ENCODE measurements at regions not wholly inside any gene's neighbourhood (a gene's known extent, or its start where the extent isn't known, plus 50 kb on each side); places are given as distances from the start of the nearest gene placed in this dataset.

GRCh38 chr2:67712484-67712883, 315.4 kb downstream of the ETAA1 start:
- no peak for DNase-seq

- DNase-seq = no peak
Measured at GRCh38 chr2:67713376-67713775, 316.2 kb downstream of the ETAA1 start.

GRCh38 chr2:67716895-67717396, 319.8 kb downstream of the ETAA1 start:
- no peak for DNase-seq

GRCh38 chr2:67717692-67718091, 320.6 kb downstream of the ETAA1 start:
- no peak for DNase-seq

- no peak for DNase-seq
Measured at GRCh38 chr2:67719351-67719750, 322.2 kb downstream of the ETAA1 start.

GRCh38 chr2:67721516-67721915, 324.4 kb downstream of the ETAA1 start:
- DNase-seq = no peak

GRCh38 chr2:67724261-67724660, 327.1 kb downstream of the ETAA1 start:
- DNase-seq = no peak

- DNase-seq = no peak
Measured at GRCh38 chr2:67725731-67726130, 328.6 kb downstream of the ETAA1 start.

GRCh38 chr2:67726416-67726815, 329.3 kb downstream of the ETAA1 start:
- no peak for DNase-seq

GRCh38 chr2:67727131-67727530, 330.0 kb downstream of the ETAA1 start:
- no peak for DNase-seq

- DNase-seq = no peak
Measured at GRCh38 chr2:67727623-67728022, 330.5 kb downstream of the ETAA1 start.

- DNase-seq = no peak
Measured at GRCh38 chr2:67729474-67729873, 332.3 kb downstream of the ETAA1 start.

- peak in 3 of 4 experiments; percentile 1 to 43 (median 26) for DNase-seq
Measured at GRCh38 chr2:67733517-67733916, 329.3 kb downstream of the C1D start.

GRCh38 chr2:67752199-67752598, 310.6 kb downstream of the C1D start:
- no peak for DNase-seq

GRCh38 chr2:67752969-67753368, 309.8 kb downstream of the C1D start:
- DNase-seq = no peak

GRCh38 chr2:67755156-67755882, 307.5 kb downstream of the C1D start:
- no peak for DNase-seq

GRCh38 chr2:67760995-67761394, 301.8 kb downstream of the C1D start:
- DNase-seq = no peak

GRCh38 chr2:67771380-67771779, 291.4 kb downstream of the C1D start:
- DNase-seq = no peak

GRCh38 chr2:67772216-67773170, 290.3 kb downstream of the C1D start:
- no peak for DNase-seq

GRCh38 chr2:67773851-67774250, 289.0 kb downstream of the C1D start:
- no peak for DNase-seq

- no peak for DNase-seq
Measured at GRCh38 chr2:67776276-67776675, 286.5 kb downstream of the C1D start.

GRCh38 chr2:67777010-67777409, 285.8 kb downstream of the C1D start:
- DNase-seq = no peak

- DNase-seq = no peak
Measured at GRCh38 chr2:67777836-67778429, 284.9 kb downstream of the C1D start.

Data from suppressor macrophage (primary cell).